A549 (cell line): ENCODE measurements at regions not wholly inside any gene's neighbourhood (a gene's known extent, or its start where the extent isn't known, plus 50 kb on each side); places are given as distances from the start of the nearest gene placed in this dataset.

Experiments
- ATAC-seq, 2 experiments: fragments of 200-7000 bp in 1 of 2; fragments of >200 bp in 1 of 2; cut with Nextera tagmentation in 1 of 2; cut with Tn5 transposase in 1 of 2; 3 replicates each; pipeline versions ENCODE4 v1.8.0 to v1.9.1; 2018 to 2020; ENCODE audit warnings: mild to moderate bottlenecking in 1 of 2, moderate library complexity in 1 of 2
- CTCF ChIA-PET: fragments of 300-600 bp; sonication (Branson Sonifier 250); formaldehyde crosslinking; extraction: SDS; loops from one replicate; lab custom pipeline; 2021; ENCODE audit warnings: antibody characterized with exemption, inconsistent platforms; lab: Yijun Ruan, JAX
- POLR2A ChIA-PET: fragments of 350-600 bp; formaldehyde crosslinking; extraction: SDS; loops from one replicate; lab custom pipeline; 2021; ENCODE audit warnings: antibody characterized with exemption, inconsistent platforms; lab: Yijun Ruan, JAX
- DNase-seq, 2 experiments: peaks; one replicate each; pipeline versions ENCODE4 v3.0.0 to v3.0.0-alpha.2; 2011 to 2016; ENCODE audit warnings: low read depth in 1 of 2, low spot score in 1 of 2
- FAIRE-seq: peaks from 2 replicates; lab custom pipeline; 2011; peaks lifted over from hg19 to GRCh38; lab: Jason Lieb, UNC
- H3K27ac ChIP-seq, 2 experiments: fragments of >200 bp; sonication (Bioruptor Twin); formaldehyde crosslinking; 3 replicates each; pipeline ENCODE4 v1.5.1; 2016 to 2017
- H3K4me1 ChIP-seq: fragments of >200 bp; sonication (Bioruptor Twin); formaldehyde crosslinking; 3 replicates; pipeline ENCODE4 v1.6.1; 2016
- H3K4me2 ChIP-seq: fragments of >200 bp; sonication (Bioruptor Twin); formaldehyde crosslinking; 3 replicates; pipeline ENCODE4 v1.6.1; 2016
- H3K4me3 ChIP-seq: fragments of >200 bp; sonication (Bioruptor Twin); formaldehyde crosslinking; 3 replicates; pipeline ENCODE4 v1.5.1; 2016
- H3K9me3 ChIP-seq: fragments of >200 bp; sonication (Bioruptor Twin); formaldehyde crosslinking; 3 replicates; pipeline ENCODE4 v1.6.1; 2016
- CEBPB ChIP-seq, 2 experiments: fragments of >200 bp in 1 of 2; sonication (Bioruptor Twin) in 1 of 2; formaldehyde crosslinking in 1 of 2; IDR thresholded peaks; 2 replicates each; pipeline ENCODE4 v1.6.1; 2012 to 2016
- E2F6 ChIP-seq: IDR thresholded peaks from 2 replicates; pipeline ENCODE4 v1.6.1; 2012; ENCODE audit warnings: low read depth, borderline replicate concordance
- EHF ChIP-seq: fragments of 250-450 bp; sonication (Bioruptor Pico); IDR thresholded peaks from 2 replicates; pipeline ENCODE4 v1.5.0; 2020; ENCODE audit warnings: mild to moderate bottlenecking
- ELK1 ChIP-seq: fragments of 150-350 bp; IDR thresholded peaks from 2 replicates; pipeline ENCODE4 v1.6.1; 2014; ENCODE audit warnings: low read depth, mild to moderate bottlenecking, low read length
- EP300 ChIP-seq, 2 experiments: fragments of >200 bp; sonication (Bioruptor Twin); formaldehyde crosslinking; IDR thresholded peaks; 2 replicates in 1 of 2; 3 replicates in 1 of 2; pipeline ENCODE4 v1.6.1; 2016 to 2017
- ESRRA ChIP-seq: fragments of 150-350 bp; IDR thresholded peaks from 2 replicates; pipeline ENCODE4 v1.6.1; 2014; ENCODE audit warnings: mild to moderate bottlenecking, low read length, borderline replicate concordance
- FOSB ChIP-seq: fragments of 250-450 bp; sonication (Bioruptor Pico); IDR thresholded peaks from 2 replicates; pipeline ENCODE4 v1.5.0; 2020; ENCODE audit warnings: mild to moderate bottlenecking, moderate library complexity
- FOSL2 ChIP-seq, 2 experiments: fragments of 450-650 bp in 1 of 2; fragments of >200 bp in 1 of 2; sonication (Bioruptor Twin) in 1 of 2; formaldehyde crosslinking; IDR thresholded peaks; 2 replicates each; pipeline versions ENCODE4 v1.5.0 to v1.6.1; 2016 to 2020; ENCODE audit warnings: mild to moderate bottlenecking in 1 of 2, moderate library complexity in 1 of 2
- FOXS1 ChIP-seq: fragments of 250-450 bp; sonication (Bioruptor Pico); IDR thresholded peaks from 2 replicates; pipeline ENCODE4 v1.5.0; 2020; ENCODE audit warnings: mild to moderate bottlenecking, moderate library complexity
- GATA3 ChIP-seq: IDR thresholded peaks from 2 replicates; pipeline ENCODE4 v1.6.1; 2012; ENCODE audit warnings: borderline replicate concordance
- HDAC2 ChIP-seq: fragments of 200-600 bp; sonication (generic); IDR thresholded peaks from 2 replicates; pipeline ENCODE4 v1.6.1; 2016
- HMGXB4 ChIP-seq: fragments of 250-450 bp; sonication (Bioruptor Pico); IDR thresholded peaks from 2 replicates; pipeline ENCODE4 v1.5.0; 2021; ENCODE audit warnings: mild to moderate bottlenecking, moderate library complexity, borderline replicate concordance
- HOXA7 ChIP-seq: fragments of 250-450 bp; sonication (Bioruptor Pico); IDR thresholded peaks from 2 replicates; pipeline ENCODE4 v1.5.0; 2020; ENCODE audit warnings: mild to moderate bottlenecking, moderate library complexity
- HOXB13 ChIP-seq: fragments of 250-450 bp; sonication (Bioruptor Pico); IDR thresholded peaks from 2 replicates; pipeline ENCODE4 v1.5.0; 2020; ENCODE audit warnings: low read depth, mild to moderate bottlenecking, moderate library complexity
- JUN ChIP-seq, 2 experiments: fragments of >200 bp; sonication (Bioruptor Twin); formaldehyde crosslinking; IDR thresholded peaks; 2 replicates in 1 of 2; 3 replicates in 1 of 2; pipeline ENCODE4 v1.6.1; 2016 to 2017
- JUNB ChIP-seq: fragments of >200 bp; sonication (Bioruptor Twin); formaldehyde crosslinking; IDR thresholded peaks from 2 replicates; pipeline ENCODE4 v1.6.1; 2016
- KDM5A ChIP-seq: fragments of 200-600 bp; sonication (generic); IDR thresholded peaks from 2 replicates; pipeline ENCODE4 v1.6.1; 2016; ENCODE audit warnings: antibody characterized with exemption, mild to moderate bottlenecking
- MAZ ChIP-seq: fragments of 150-350 bp; IDR thresholded peaks from 2 replicates; pipeline ENCODE4 v1.6.1; 2014; ENCODE audit warnings: antibody characterized with exemption, low read depth, low read length, borderline replicate concordance
- NPAS2 ChIP-seq: fragments of 250-450 bp; sonication (Bioruptor Pico); IDR thresholded peaks from 2 replicates; pipeline ENCODE4 v1.8.0; 2022; ENCODE audit warnings: mild to moderate bottlenecking, moderate library complexity, borderline replicate concordance
- NR3C1 ChIP-seq: fragments of >200 bp; sonication (Bioruptor Twin); formaldehyde crosslinking; IDR thresholded peaks from 3 replicates; pipeline ENCODE4 v1.6.1; 2017
- PBX3 ChIP-seq: IDR thresholded peaks from 2 replicates; pipeline ENCODE4 v1.6.1; 2012
- POLR2A ChIP-seq: IDR thresholded peaks from 2 replicates; pipeline ENCODE4 v1.6.1; 2012; ENCODE audit warnings: mild to moderate bottlenecking, low read length
- RCOR1 ChIP-seq: fragments of 150-350 bp; IDR thresholded peaks from 2 replicates; pipeline ENCODE4 v1.6.1; 2014; ENCODE audit warnings: antibody characterized with exemption, low read length, low read depth
- RNF2 ChIP-seq: fragments of 200-600 bp; sonication (generic); IDR thresholded peaks from 2 replicates; pipeline ENCODE4 v1.6.1; 2016; ENCODE audit warnings: low read depth, mild to moderate bottlenecking, antibody characterized with exemption, moderate library complexity, borderline replicate concordance
- ZC3H11A ChIP-seq: fragments of 450-650 bp; IDR thresholded peaks from 2 replicates; pipeline ENCODE4 v1.6.1; 2014; ENCODE audit warnings: antibody characterized with exemption, mild to moderate bottlenecking
- ZFP36 ChIP-seq: fragments of 450-650 bp; IDR thresholded peaks from 2 replicates; pipeline ENCODE4 v1.6.1; 2014; ENCODE audit warnings: borderline replicate concordance; ENCODE audit not compliant: partially characterized antibody
- ZNF302 ChIP-seq: fragments of 250-450 bp; sonication (Bioruptor Pico); IDR thresholded peaks from 2 replicates; pipeline ENCODE4 v1.9.0; 2021; ENCODE audit warnings: inconsistent platforms, mild to moderate bottlenecking, moderate library complexity
- WGBS: methylation state at CpG from one replicate; pipeline ENCODE4 v1.1.6; 2017; ENCODE audit errors: missing lambda C conversion rate; 5-methylcytosine and 5-hydroxymethylcytosine counted together

- no peak for TF ChIP-seq JUN (IDR thresholded peaks at IDR 0.05)
- no peak overlapping the region for H3K4me2 ChIP-seq
- ChIA-PET POLR2A (no interaction called here), CTCF (interaction anchor here (0.7 kb wide), 1 partner anchor 177 kb away, joined by 3 read pairs; no protein-coding TSS in a partner anchor)
- no peak overlapping the region for H3K4me3 ChIP-seq
- H3K4me1 ChIP-seq: no peaks in the 10 kb centered on the region
- WGBS: 93% methylated on average over 18 of the region's 18 CpGs
- ATAC-seq: no peak
- no peak for FAIRE-seq
- no peak overlapping the region for H3K27ac ChIP-seq
- no peaks in the 10 kb centered on the region for H3K9me3 ChIP-seq
- DNase-seq: no peak
Measured at GRCh38 chr11:70637949-70638583, 239.7 kb downstream of the CTTN start.

- H3K9me3 ChIP-seq: no peaks in the 10 kb centered on the region
- FAIRE-seq (no peak), ATAC-seq (no peak), DNase-seq (no peak)
- H3K4me3 ChIP-seq: no peak overlapping the region
- peaks cover 5% of the 10 kb centered on the region; the same call in 1 of the 3 replicates for H3K4me1 ChIP-seq
- WGBS: 83% methylated on average over 5 of the region's 8 CpGs
- H3K4me2 ChIP-seq: no peak overlapping the region
- H3K27ac ChIP-seq: no peak overlapping the region
- CTCF ChIA-PET: no interaction called here
- POLR2A ChIA-PET: no interaction called here
- TF ChIP-seq MAZ (no peak), ESRRA (no peak), ZNF302 (CRISPR knock-in tag) (no peak), JUNB (no peak), EP300 (IDR thresholded peaks at IDR 0.05) (no peak)
Measured at GRCh38 chr11:70640408-70640807, 242.1 kb downstream of the CTTN start.

GRCh38 chr11:70641369-70641768, 243.0 kb downstream of the CTTN start:
- 84% methylated on average over 12 of the region's 12 CpGs for WGBS
- no peak overlapping the region for H3K4me2 ChIP-seq
- H3K27ac ChIP-seq: no peak overlapping the region
- no peak overlapping the region for H3K4me3 ChIP-seq
- TF ChIP-seq JUN (IDR thresholded peaks at IDR 0.05): no peak
- no peak for TF ChIP-seq ZNF302 (CRISPR knock-in tag)
- TF ChIP-seq GATA3: no peak
- TF ChIP-seq HOXA7 (CRISPR knock-in tag): no peak
- TF ChIP-seq FOSB (CRISPR knock-in tag): no peak
- TF ChIP-seq FOXS1 (CRISPR knock-in tag): no peak
- TF ChIP-seq ELK1: no peak
- TF ChIP-seq HDAC2: no peak
- ATAC-seq (no peak), FAIRE-seq (no peak), DNase-seq (no peak)
- POLR2A ChIA-PET: no interaction called here
- CTCF ChIA-PET: no interaction called here
- H3K4me1 ChIP-seq: peaks cover 5% of the 10 kb centered on the region; the same call in 1 of the 3 replicates
- H3K9me3 ChIP-seq: no peaks in the 10 kb centered on the region

GRCh38 chr11:70642266-70642665, 243.9 kb downstream of the CTTN start:
- Histone ChIP-seq H3K4me2 (no peak overlapping the region), H3K27ac (no peak overlapping the region), H3K4me3 (no peak overlapping the region), H3K4me1 (peaks cover 5% of the 10 kb centered on the region; the same call in 1 of the 3 replicates), H3K9me3 (no peaks in the 10 kb centered on the region)
- 92% methylated on average over 14 of the region's 14 CpGs for WGBS
- ATAC-seq: no peak
- no peak for FAIRE-seq
- CTCF ChIA-PET: interaction anchor here (1.1 kb wide), 1 partner anchor 10 kb away, joined by 3 read pairs; no protein-coding TSS in a partner anchor
- POLR2A ChIA-PET: no interaction called here
- DNase-seq: no peak
- TF ChIP-seq E2F6: no peak
- no peak for TF ChIP-seq ZC3H11A
- TF ChIP-seq POLR2A: no peak
- TF ChIP-seq FOSL2 (IDR thresholded peaks at IDR 0.05): no peak
- TF ChIP-seq FOSL2 (CRISPR knock-in tag; IDR thresholded peaks at IDR 0.05): no peak
- no peak for TF ChIP-seq HOXA7 (CRISPR knock-in tag)
- TF ChIP-seq PBX3: no peak
- TF ChIP-seq RNF2: no peak
- TF ChIP-seq HMGXB4 (CRISPR knock-in tag): no peak
- no peak for TF ChIP-seq CEBPB (IDR thresholded peaks at IDR 0.05)
- no peak for TF ChIP-seq JUN (IDR thresholded peaks at IDR 0.05)
- no peak for TF ChIP-seq NR3C1
- TF ChIP-seq RCOR1: no peak
- no peak for TF ChIP-seq NPAS2 (CRISPR knock-in tag)
- no peak for TF ChIP-seq GATA3
- no peak for TF ChIP-seq JUNB
- TF ChIP-seq KDM5A: no peak
- TF ChIP-seq FOXS1 (CRISPR knock-in tag): no peak
- no peak for TF ChIP-seq ZFP36
- no peak for TF ChIP-seq EHF
- TF ChIP-seq HOXB13 (CRISPR knock-in tag): no peak
